Astrocyte of the cerebellum (primary cell): ENCODE measurements at regions not wholly inside any gene's neighbourhood (a gene's known extent, or its start where the extent isn't known, plus 50 kb on each side); places are given as distances from the start of the nearest gene placed in this dataset.

Experiments used
- DNase-seq: peaks from one replicate; pipeline ENCODE4 v3.0.0-alpha.2; 2011; ENCODE audit warnings: low read depth
- H3K4me3 ChIP-seq: 2 replicates; pipeline ENCODE4 v1.5.1; 2011; ENCODE audit warnings: mild to moderate bottlenecking, low read depth, low read length, moderate library complexity
- in situ Hi-C: cut with HindIII; loops from 2 replicates; pipeline ENCODE4 v1.10.0; 2017; ENCODE audit warnings: low sequenced_read_pairs
- TF ChIP-seq, protein P1 (sequence below): IDR thresholded peaks from 2 replicates; pipeline ENCODE4 v1.5.1; 2012; ENCODE audit warnings: low read length, low read depth, moderate library complexity, mild to moderate bottlenecking; ENCODE audit errors: missing control alignments

DNA sequence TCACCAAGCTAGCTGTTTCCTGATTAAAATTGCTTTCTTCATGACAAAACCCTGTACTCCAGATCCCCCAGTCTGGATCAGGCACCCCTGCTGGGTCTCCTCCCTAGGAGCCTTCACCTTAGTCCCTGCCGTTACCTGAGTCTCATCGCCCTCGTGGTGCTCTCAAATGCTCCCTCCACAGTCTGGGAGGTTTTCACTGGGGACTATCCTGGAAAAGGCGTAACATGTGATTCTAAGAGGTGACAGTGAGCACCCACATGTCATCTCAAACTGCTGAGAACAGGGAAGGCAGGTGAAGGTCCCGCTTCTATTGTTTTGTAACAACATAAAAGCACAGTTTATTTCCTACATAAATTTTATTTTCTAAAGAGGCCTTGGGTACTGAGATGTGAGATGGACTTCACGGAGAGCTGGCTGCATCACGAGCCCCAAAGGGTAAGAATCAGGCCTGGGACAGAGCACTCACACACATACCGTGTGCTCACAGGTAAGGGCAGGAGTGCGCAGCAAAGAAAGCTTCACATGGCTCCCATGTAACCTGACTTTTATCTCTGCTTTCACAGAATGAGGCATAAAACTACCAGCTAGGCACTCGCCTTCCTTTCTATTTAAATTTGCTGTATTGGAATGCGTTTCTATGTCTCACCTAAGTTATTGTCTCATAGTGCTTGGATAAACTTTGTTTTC is 531.5 kb downstream of the RNF144A start:
- in situ Hi-C loops = no loop called here
- no peak for DNase-seq
- TF ChIP-seq, protein P1, sequence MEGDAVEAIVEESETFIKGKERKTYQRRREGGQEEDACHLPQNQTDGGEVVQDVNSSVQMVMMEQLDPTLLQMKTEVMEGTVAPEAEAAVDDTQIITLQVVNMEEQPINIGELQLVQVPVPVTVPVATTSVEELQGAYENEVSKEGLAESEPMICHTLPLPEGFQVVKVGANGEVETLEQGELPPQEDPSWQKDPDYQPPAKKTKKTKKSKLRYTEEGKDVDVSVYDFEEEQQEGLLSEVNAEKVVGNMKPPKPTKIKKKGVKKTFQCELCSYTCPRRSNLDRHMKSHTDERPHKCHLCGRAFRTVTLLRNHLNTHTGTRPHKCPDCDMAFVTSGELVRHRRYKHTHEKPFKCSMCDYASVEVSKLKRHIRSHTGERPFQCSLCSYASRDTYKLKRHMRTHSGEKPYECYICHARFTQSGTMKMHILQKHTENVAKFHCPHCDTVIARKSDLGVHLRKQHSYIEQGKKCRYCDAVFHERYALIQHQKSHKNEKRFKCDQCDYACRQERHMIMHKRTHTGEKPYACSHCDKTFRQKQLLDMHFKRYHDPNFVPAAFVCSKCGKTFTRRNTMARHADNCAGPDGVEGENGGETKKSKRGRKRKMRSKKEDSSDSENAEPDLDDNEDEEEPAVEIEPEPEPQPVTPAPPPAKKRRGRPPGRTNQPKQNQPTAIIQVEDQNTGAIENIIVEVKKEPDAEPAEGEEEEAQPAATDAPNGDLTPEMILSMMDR = no peak
- H3K4me3 ChIP-seq = no peak overlapping the region

DNA sequence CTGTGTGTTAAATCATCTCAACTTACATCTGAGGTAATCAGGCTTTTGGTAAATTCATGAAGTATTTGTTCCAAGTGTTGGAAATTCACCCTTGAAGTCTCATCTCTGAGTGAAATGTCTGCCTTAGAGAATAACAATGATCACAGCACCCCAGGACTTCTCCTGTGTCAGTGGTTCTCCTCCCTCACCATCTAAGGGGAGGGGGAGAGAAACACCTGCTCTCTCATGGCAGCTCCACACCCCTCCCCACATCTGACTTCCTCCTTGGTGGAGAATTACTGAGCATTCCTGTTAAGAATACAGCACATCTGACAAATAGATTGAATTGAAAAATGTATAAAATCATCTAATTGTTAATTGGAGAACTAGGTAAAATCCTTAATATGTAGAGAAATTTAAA is 532.1 kb downstream of the RNF144A start:
- in situ Hi-C loops = no loop called here
- TF ChIP-seq, protein P1 = no peak

DNA sequence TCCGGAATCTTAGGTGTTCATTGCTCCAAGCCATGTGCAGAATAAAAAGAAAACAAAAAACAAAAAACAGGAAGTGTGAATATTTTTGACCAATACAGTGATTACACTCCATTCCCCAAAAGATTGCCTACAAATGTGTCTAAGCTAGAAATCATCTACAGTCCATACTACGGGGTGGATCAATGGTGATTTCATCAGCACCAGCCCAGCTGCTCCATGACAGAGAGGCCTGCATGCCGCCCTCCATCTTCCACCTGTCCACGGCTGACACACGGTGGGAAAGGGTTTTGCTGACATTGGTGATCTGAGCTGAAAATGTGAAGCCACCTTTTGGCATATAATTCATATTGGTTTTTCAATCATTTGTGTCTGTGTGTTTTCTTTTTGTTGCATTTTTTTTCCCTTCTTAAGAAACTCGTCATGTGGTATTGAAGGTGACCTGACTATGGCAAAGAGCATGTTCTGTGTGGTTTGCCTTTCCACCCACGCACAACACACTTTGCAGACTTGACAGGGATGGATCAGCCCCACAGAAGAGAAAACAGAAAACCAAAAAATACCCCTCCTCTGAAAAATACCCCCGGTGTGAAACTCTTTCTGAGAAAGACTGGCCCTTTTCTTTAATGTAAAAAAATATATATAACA is 533.1 kb downstream of the RNF144A start:
- H3K4me3 ChIP-seq = no peak overlapping the region
- DNase-seq = no peak
- TF ChIP-seq, protein P1 = no peak
- in situ Hi-C loops = no loop called here

More for the DNA sequence above, 532.1 kb downstream of the RNF144A start:
- DNase-seq = no peak
- H3K4me3 ChIP-seq = no peak overlapping the region

DNA sequence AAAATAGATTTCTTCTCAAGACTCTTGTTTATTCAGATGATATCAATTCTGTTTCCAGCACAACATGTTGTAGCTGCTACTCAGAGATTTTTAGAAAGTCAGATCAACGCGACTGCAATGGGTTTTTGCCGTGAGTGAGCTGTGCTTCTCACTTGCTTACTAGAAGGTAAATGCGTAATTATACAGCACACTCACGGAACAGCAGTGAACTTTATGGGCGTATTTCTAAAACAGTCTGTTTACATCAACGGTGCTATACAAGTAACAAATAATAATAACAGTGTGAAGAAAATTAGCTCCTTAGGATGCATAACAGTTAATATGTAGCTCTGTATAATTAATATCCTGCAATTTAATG is 533.6 kb downstream of the RNF144A start:
- in situ Hi-C loops = no loop called here
- H3K4me3 ChIP-seq = no peak overlapping the region
- TF ChIP-seq, protein P1 = no peak
- DNase-seq = no peak

DNA sequence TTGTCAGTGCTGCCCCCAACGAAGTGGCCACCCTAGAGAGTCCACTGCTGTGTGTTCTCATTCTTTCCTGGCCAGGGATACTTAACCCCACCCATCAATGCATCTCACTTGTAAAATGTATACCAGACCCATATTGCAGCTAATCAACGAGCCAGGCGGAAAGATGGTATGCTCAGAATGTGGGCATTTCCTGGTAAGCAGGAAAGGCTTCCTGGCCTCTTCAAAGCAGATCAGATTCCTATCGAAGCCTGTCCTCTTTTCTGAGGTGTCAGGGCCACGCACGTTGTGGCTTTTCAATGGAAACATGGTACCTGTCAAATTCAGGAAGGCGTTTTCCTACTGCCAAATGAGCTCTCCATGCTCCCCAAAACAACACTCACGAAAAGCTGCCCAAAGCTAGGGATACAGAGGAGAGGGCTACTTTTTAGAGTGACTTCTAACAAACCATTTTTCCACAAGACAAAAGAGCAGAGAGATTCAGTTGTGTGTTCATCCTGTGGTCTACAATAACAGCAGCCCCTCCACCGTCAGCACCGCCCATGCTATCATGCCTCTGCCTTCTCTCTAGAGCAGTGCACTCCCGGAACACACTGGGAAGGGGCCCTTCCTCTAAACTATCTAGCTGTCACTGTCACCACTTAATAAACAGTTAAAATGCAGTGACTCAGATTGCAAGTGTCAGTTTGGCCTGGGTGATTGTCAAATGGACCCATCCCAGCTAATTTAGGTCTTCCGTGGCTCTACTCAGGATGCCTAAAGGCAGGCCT is 535.1 kb downstream of the RNF144A start:
- in situ Hi-C loops = no loop called here
- DNase-seq = no peak
- TF ChIP-seq, protein P1 = no peak
- H3K4me3 ChIP-seq = no peak overlapping the region

DNA sequence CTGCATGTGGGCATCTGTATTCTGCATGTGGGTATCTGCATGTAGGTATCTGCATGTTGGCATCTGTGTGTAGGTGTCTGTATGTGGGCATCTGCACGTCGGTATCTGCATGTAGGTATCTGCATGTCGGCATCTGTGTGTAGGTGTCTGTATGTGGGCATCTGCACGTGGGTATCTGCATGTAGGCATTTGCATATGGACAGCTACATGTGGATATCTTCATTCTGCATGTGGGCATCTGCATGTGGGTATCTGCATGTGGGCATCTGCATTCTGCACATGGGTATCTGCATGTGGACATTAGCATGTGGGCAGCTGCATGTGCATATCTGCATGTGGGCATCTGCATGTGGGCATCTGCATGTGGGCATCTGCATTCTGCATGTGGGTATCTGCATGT is 537.4 kb downstream of the RNF144A start:
- no peak for DNase-seq
- in situ Hi-C loops = no loop called here
- TF ChIP-seq, protein P1 = no peak
- no peak overlapping the region for H3K4me3 ChIP-seq
